Brain microvascular endothelial cell (primary cell): ENCODE measurements at regions not wholly inside any gene's neighbourhood (a gene's known extent, or its start where the extent isn't known, plus 50 kb on each side); places are given as distances from the start of the nearest gene placed in this dataset.
"Not testable (repeated sequence)": the region's sequence is repeated elsewhere in the genome, so short reads cannot be mapped to it uniquely, and the experiment has no call there.

Source experiments
- DNase-seq: peaks from one replicate; pipeline ENCODE4 v3.0.0-alpha.2; 2020
- H3K27ac ChIP-seq: fragments of 250-450 bp; sonication (Bioruptor Pico); 2 replicates; pipeline ENCODE4 v1.5.1; 2020; ENCODE audit warnings: mild to moderate bottlenecking, moderate library complexity
- H3K27me3 ChIP-seq: fragments of 250-450 bp; sonication (Bioruptor Pico); replicated peaks from 2 replicates; pipeline ENCODE4 v1.5.1; 2020; ENCODE audit warnings: mild to moderate bottlenecking
- H3K36me3 ChIP-seq: fragments of 250-450 bp; sonication (Bioruptor Pico); replicated peaks from 2 replicates; pipeline ENCODE4 v1.5.1; 2020; ENCODE audit warnings: mild to moderate bottlenecking
- H3K4me3 ChIP-seq: 2 replicates; pipeline ENCODE4 v1.5.1; 2011; ENCODE audit warnings: low read depth, mild to moderate bottlenecking, control low read depth, low read length, moderate library complexity
- in situ Hi-C: cut with HindIII; loops from 2 replicates; pipeline ENCODE4 v1.10.0; 2017; ENCODE audit warnings: low sequenced_read_pairs, low pct_ligation_motif_present
- TF ChIP-seq, protein P1 (sequence below): IDR thresholded peaks from 2 replicates; pipeline ENCODE4 v1.5.1; 2011; ENCODE audit warnings: low read depth, mild to moderate bottlenecking, moderate library complexity, low read length, control low read depth, inconsistent platforms; ENCODE audit errors: missing control alignments

- in situ Hi-C loops, result no loop called here
- TF ChIP-seq, protein P1, sequence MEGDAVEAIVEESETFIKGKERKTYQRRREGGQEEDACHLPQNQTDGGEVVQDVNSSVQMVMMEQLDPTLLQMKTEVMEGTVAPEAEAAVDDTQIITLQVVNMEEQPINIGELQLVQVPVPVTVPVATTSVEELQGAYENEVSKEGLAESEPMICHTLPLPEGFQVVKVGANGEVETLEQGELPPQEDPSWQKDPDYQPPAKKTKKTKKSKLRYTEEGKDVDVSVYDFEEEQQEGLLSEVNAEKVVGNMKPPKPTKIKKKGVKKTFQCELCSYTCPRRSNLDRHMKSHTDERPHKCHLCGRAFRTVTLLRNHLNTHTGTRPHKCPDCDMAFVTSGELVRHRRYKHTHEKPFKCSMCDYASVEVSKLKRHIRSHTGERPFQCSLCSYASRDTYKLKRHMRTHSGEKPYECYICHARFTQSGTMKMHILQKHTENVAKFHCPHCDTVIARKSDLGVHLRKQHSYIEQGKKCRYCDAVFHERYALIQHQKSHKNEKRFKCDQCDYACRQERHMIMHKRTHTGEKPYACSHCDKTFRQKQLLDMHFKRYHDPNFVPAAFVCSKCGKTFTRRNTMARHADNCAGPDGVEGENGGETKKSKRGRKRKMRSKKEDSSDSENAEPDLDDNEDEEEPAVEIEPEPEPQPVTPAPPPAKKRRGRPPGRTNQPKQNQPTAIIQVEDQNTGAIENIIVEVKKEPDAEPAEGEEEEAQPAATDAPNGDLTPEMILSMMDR, result no peak
- H3K4me3 ChIP-seq, result no peak overlapping the region
- no peak overlapping the region for H3K27ac ChIP-seq
- H3K36me3 ChIP-seq, result no peaks in the 10 kb centered on the region
- H3K27me3 ChIP-seq, result no peaks in the 10 kb centered on the region
- no peak for DNase-seq
Observed at GRCh38 chrX:531611-531936, 99.0 kb upstream of the SHOX start.

GRCh38 chrX:534804-535203, 95.8 kb upstream of the SHOX start:
- Histone ChIP-seq H3K4me3 (no peak overlapping the region), H3K27ac (no peak overlapping the region), H3K36me3 (no peaks in the 10 kb centered on the region), H3K27me3 (no peaks in the 10 kb centered on the region)
- in situ Hi-C loops, result no loop called here
- DNase-seq, result no peak
- TF ChIP-seq, protein P1, result no peak

DNA sequence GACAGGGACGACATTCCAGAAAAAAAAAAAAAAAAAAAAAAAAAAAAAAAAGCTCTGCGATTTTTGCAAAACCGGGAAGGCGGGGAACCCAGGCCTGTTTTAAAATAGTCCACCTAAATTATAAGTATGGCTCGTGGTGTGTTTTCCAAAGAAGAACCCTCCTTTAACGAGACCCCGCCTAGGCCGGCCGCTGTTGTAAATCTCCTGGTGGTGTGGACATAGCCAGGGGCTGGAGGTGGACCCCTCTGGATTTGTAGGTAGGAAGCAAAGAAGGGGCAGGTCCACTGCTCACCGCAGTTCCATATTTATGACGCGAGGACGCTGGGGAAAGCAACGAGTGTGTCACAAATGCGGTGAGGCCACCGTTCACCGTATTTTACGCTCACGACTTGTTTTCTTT, 94.0 kb upstream of the SHOX start:
- H3K27ac ChIP-seq, result no peak overlapping the region
- no peaks in the 10 kb centered on the region for H3K36me3 ChIP-seq
- no peak overlapping the region for H3K4me3 ChIP-seq
- no peaks in the 10 kb centered on the region for H3K27me3 ChIP-seq
- TF ChIP-seq, protein P1, result no peak
- no peak for DNase-seq
- in situ Hi-C loops, result no loop called here

DNA sequence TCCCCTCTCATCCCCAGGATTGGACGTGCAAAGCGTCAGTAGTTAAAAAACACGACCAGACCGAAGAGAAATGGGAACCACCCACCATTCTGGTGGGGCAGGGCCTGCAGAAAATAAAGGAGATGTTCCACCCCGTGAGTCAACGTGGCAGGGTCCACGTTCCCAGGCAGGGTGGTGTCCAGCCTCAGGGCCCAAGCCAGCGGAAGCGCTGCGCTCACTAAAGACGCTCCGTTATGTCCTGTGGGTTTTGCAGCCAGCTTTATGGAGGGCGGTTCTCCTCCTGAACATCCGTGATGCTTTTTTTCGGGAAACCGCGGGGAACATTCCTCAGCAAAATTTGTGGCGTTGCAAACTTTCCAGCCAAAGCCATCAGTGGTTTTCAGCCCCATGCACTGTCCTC, 93.4 kb upstream of the SHOX start:
- TF ChIP-seq, protein P1, result no peak
- no peak overlapping the region for H3K4me3 ChIP-seq
- in situ Hi-C loops, result no loop called here
- H3K27me3 ChIP-seq, result no peaks in the 10 kb centered on the region
- DNase-seq, result no peak
- H3K36me3 ChIP-seq, result no peaks in the 10 kb centered on the region
- no peak overlapping the region for H3K27ac ChIP-seq

- Histone ChIP-seq H3K27me3 (no peaks in the 10 kb centered on the region), H3K36me3 (no peaks in the 10 kb centered on the region), H3K27ac (no peak overlapping the region), H3K4me3 (no peak overlapping the region)
- in situ Hi-C loops, result no loop called here
- TF ChIP-seq, protein P1, result no peak
- DNase-seq, result no peak
Observed at GRCh38 chrX:538311-538710, 92.3 kb upstream of the SHOX start.

DNA sequence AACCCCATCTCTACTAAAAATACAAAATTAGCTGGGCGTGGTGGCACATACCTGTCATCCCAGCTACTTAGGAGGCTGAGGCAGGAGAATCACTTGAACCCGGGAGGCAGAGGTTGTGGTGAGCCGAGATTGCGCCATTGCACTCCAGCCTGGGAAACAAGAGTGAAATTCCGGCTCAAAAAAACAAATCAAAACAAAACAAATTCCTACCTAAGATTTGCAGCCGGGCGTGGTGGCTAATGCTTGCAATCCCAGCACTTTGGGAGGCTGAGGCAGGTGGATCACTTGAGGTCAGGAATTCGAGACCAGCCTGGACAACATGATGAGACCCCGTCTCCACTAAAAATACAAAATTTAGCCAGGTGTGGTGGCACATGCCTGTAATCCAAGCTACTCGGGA, 89.6 kb upstream of the SHOX start:
- H3K4me3 ChIP-seq, DNase-seq, H3K27ac ChIP-seq, H3K36me3 ChIP-seq, in situ Hi-C loops, H3K27me3 ChIP-seq: not testable (repeated sequence)
